HepG2 (cell line): ENCODE measurements at regions not wholly inside any gene's neighbourhood (a gene's known extent, or its start where the extent isn't known, plus 50 kb on each side); places are given as distances from the start of the nearest gene placed in this dataset.
A peak's percentile ranks its signal among the peaks of the same experiment; 100 is the strongest.

Source experiments
- ARID5B ChIP-seq: IDR thresholded peaks from 2 replicates; pipeline ENCODE4 v1.4.0; 2020; ENCODE audit warnings: mild to moderate bottlenecking, missing genetic modification reagents
- ELF4 ChIP-seq: sonication (generic); formaldehyde crosslinking; IDR thresholded peaks from 2 replicates; pipeline ENCODE4 v1.5.0; 2020; ENCODE audit warnings: missing genetic modification reagents, mild to moderate bottlenecking, moderate library complexity, borderline replicate concordance
- FOXJ3 ChIP-seq: sonication (generic); formaldehyde crosslinking; IDR thresholded peaks from 2 replicates; pipeline ENCODE4 v1.4.0; 2020; ENCODE audit warnings: missing genetic modification reagents, mild to moderate bottlenecking, borderline replicate concordance
- MTA3 ChIP-seq: sonication (generic); formaldehyde crosslinking; IDR thresholded peaks from 2 replicates; pipeline ENCODE4 v1.4.0; 2020; ENCODE audit warnings: missing genetic modification reagents
- POLR2A ChIP-seq, 2 experiments: IDR thresholded peaks; 2 replicates each; pipeline ENCODE4 v1.6.1; 2011; ENCODE audit warnings: low read depth in 2 of 2, low read length in 2 of 2, mild to moderate bottlenecking in 1 of 2, moderate library complexity in 1 of 2; ENCODE audit not compliant: insufficient read depth in 1 of 2
- POLR2G ChIP-seq: fragments of 200-400 bp; formaldehyde crosslinking; IDR thresholded peaks from 2 replicates; pipeline ENCODE4 v1.6.1; 2018; ENCODE audit warnings: mild to moderate bottlenecking, low read depth, low read length, moderate library complexity
- RBFOX2 ChIP-seq: fragments of 200-400 bp; formaldehyde crosslinking; IDR thresholded peaks from 2 replicates; pipeline ENCODE4 v1.6.1; 2017; ENCODE audit warnings: low read depth, mild to moderate bottlenecking, low read length
- SMAD9 ChIP-seq: sonication (generic); formaldehyde crosslinking; IDR thresholded peaks from 2 replicates; pipeline ENCODE4 v1.5.1; 2020; ENCODE audit warnings: mild to moderate bottlenecking, missing genetic modification reagents
- ZNF451 ChIP-seq: sonication (generic); formaldehyde crosslinking; IDR thresholded peaks from 2 replicates; pipeline ENCODE4 v1.5.0; 2020; ENCODE audit warnings: mild to moderate bottlenecking, missing genetic modification reagents
- TF ChIP-seq, protein P1 (sequence below): sonication (generic); formaldehyde crosslinking; IDR thresholded peaks from 2 replicates; pipeline ENCODE4 v1.4.0; 2020; ENCODE audit warnings: missing genetic modification reagents, mild to moderate bottlenecking, borderline replicate concordance
- TF ChIP-seq, protein P2 (sequence below): sonication (generic); formaldehyde crosslinking; IDR thresholded peaks from 2 replicates; pipeline ENCODE4 v1.4.0; 2020; ENCODE audit warnings: missing genetic modification reagents, borderline replicate concordance
- TF ChIP-seq, protein P3 (sequence below): sonication (generic); formaldehyde crosslinking; IDR thresholded peaks from 2 replicates; pipeline ENCODE4 v1.4.0; 2020; ENCODE audit warnings: missing genetic modification reagents
- TF ChIP-seq, protein P4 (sequence below): sonication (generic); formaldehyde crosslinking; IDR thresholded peaks from 2 replicates; pipeline ENCODE4 v1.5.0; 2020; ENCODE audit warnings: missing genetic modification reagents

DNA sequence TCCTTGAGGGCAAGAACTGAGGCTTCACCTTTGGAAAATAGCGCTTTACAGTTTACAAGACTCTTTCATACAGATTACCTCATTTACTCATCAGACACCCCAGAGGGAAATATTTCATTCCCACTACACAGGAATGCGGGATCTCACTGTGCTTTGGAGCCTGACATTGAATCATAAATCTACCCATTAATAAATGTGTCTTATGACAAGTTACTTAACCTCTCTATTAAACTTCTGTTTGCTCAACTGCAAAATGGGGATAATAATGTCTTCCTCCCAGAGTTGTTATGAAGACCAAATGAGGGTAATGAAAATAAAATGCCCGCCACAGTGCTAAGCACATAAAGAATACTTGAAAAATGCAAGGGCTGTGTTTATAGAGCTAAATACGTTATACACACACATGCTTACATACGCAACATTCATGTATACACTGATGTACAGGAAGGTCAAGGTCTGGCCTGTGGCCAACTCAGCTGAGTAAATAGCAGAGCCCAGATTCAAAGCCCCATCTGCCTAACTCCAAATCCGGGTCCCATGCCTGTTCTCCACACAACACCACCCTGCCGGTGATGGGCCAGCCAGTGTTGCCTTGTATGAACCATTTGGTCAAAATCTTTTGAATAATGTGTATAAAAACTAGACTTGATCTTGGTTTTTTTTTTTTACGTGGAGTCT lies 56.6 kb upstream of the CALM2 start (continued):
- TF ChIP-seq RBFOX2 (no peak), SMAD9 (CRISPR knock-in tag) (no peak), POLR2G (no peak), MTA3 (CRISPR knock-in tag) (no peak), ZNF451 (CRISPR knock-in tag) (no peak), FOXJ3 (CRISPR knock-in tag) (peak; percentile 68; the same call in 1 of the 2 replicates), ELF4 (CRISPR knock-in tag) (no peak), ARID5B (CRISPR knock-in tag) (peak; percentile 92), POLR2A (IDR thresholded peaks at IDR 0.05; ENCODE audit: insufficient read depth in 1 of 2, low read depth in 2 of 2, low read length in 2 of 2) (no peak)
- TF ChIP-seq, protein P1, sequence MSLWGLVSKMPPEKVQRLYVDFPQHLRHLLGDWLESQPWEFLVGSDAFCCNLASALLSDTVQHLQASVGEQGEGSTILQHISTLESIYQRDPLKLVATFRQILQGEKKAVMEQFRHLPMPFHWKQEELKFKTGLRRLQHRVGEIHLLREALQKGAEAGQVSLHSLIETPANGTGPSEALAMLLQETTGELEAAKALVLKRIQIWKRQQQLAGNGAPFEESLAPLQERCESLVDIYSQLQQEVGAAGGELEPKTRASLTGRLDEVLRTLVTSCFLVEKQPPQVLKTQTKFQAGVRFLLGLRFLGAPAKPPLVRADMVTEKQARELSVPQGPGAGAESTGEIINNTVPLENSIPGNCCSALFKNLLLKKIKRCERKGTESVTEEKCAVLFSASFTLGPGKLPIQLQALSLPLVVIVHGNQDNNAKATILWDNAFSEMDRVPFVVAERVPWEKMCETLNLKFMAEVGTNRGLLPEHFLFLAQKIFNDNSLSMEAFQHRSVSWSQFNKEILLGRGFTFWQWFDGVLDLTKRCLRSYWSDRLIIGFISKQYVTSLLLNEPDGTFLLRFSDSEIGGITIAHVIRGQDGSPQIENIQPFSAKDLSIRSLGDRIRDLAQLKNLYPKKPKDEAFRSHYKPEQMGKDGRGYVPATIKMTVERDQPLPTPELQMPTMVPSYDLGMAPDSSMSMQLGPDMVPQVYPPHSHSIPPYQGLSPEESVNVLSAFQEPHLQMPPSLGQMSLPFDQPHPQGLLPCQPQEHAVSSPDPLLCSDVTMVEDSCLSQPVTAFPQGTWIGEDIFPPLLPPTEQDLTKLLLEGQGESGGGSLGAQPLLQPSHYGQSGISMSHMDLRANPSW, result no peak
- TF ChIP-seq, protein P2, sequence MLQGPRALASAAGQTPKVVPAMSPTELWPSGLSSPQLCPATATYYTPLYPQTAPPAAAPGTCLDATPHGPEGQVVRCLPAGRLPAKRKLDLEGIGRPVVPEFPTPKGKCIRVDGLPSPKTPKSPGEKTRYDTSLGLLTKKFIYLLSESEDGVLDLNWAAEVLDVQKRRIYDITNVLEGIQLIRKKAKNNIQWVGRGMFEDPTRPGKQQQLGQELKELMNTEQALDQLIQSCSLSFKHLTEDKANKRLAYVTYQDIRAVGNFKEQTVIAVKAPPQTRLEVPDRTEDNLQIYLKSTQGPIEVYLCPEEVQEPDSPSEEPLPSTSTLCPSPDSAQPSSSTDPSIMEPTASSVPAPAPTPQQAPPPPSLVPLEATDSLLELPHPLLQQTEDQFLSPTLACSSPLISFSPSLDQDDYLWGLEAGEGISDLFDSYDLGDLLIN (CRISPR knock-in tag), result no peak
- TF ChIP-seq, protein P3, sequence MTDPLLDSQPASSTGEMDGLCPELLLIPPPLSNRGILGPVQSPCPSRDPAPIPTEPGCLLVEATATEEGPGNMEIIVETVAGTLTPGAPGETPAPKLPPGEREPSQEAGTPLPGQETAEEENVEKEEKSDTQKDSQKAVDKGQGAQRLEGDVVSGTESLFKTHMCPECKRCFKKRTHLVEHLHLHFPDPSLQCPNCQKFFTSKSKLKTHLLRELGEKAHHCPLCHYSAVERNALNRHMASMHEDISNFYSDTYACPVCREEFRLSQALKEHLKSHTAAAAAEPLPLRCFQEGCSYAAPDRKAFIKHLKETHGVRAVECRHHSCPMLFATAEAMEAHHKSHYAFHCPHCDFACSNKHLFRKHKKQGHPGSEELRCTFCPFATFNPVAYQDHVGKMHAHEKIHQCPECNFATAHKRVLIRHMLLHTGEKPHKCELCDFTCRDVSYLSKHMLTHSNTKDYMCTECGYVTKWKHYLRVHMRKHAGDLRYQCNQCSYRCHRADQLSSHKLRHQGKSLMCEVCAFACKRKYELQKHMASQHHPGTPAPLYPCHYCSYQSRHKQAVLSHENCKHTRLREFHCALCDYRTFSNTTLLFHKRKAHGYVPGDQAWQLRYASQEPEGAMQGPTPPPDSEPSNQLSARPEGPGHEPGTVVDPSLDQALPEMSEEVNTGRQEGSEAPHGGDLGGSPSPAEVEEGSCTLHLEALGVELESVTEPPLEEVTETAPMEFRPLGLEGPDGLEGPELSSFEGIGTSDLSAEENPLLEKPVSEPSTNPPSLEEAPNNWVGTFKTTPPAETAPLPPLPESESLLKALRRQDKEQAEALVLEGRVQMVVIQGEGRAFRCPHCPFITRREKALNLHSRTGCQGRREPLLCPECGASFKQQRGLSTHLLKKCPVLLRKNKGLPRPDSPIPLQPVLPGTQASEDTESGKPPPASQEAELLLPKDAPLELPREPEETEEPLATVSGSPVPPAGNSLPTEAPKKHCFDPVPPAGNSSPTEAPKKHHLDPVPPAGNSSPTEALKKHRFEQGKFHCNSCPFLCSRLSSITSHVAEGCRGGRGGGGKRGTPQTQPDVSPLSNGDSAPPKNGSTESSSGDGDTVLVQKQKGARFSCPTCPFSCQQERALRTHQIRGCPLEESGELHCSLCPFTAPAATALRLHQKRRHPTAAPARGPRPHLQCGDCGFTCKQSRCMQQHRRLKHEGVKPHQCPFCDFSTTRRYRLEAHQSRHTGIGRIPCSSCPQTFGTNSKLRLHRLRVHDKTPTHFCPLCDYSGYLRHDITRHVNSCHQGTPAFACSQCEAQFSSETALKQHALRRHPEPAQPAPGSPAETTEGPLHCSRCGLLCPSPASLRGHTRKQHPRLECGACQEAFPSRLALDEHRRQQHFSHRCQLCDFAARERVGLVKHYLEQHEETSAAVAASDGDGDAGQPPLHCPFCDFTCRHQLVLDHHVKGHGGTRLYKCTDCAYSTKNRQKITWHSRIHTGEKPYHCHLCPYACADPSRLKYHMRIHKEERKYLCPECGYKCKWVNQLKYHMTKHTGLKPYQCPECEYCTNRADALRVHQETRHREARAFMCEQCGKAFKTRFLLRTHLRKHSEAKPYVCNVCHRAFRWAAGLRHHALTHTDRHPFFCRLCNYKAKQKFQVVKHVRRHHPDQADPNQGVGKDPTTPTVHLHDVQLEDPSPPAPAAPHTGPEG (CRISPR knock-in tag), result no peak
- TF ChIP-seq, protein P4, sequence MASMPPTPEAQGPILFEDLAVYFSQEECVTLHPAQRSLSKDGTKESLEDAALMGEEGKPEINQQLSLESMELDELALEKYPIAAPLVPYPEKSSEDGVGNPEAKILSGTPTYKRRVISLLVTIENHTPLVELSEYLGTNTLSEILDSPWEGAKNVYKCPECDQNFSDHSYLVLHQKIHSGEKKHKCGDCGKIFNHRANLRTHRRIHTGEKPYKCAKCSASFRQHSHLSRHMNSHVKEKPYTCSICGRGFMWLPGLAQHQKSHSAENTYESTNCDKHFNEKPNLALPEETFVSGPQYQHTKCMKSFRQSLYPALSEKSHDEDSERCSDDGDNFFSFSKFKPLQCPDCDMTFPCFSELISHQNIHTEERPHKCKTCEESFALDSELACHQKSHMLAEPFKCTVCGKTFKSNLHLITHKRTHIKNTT, result no peak
